Fibroblast of villous mesenchyme (primary cell): ENCODE measurements at regions not wholly inside any gene's neighbourhood (a gene's known extent, or its start where the extent isn't known, plus 50 kb on each side); places are given as distances from the start of the nearest gene placed in this dataset.
A peak's percentile ranks its signal among the peaks of the same experiment; 100 is the strongest.

ENCODE experiments used
- DNase-seq: peaks from one replicate; pipeline ENCODE4 v3.0.0-alpha.2; 2010; ENCODE audit warnings: low read depth
- H3K4me3 ChIP-seq: 2 replicates; pipeline ENCODE4 v1.5.1; 2011; ENCODE audit warnings: low read depth, mild to moderate bottlenecking, low read length
- TF ChIP-seq, protein P1 (sequence below): IDR thresholded peaks from 2 replicates; pipeline ENCODE4 v1.5.1; 2012; ENCODE audit warnings: low read depth, mild to moderate bottlenecking, low read length; ENCODE audit not compliant: insufficient read depth

DNA sequence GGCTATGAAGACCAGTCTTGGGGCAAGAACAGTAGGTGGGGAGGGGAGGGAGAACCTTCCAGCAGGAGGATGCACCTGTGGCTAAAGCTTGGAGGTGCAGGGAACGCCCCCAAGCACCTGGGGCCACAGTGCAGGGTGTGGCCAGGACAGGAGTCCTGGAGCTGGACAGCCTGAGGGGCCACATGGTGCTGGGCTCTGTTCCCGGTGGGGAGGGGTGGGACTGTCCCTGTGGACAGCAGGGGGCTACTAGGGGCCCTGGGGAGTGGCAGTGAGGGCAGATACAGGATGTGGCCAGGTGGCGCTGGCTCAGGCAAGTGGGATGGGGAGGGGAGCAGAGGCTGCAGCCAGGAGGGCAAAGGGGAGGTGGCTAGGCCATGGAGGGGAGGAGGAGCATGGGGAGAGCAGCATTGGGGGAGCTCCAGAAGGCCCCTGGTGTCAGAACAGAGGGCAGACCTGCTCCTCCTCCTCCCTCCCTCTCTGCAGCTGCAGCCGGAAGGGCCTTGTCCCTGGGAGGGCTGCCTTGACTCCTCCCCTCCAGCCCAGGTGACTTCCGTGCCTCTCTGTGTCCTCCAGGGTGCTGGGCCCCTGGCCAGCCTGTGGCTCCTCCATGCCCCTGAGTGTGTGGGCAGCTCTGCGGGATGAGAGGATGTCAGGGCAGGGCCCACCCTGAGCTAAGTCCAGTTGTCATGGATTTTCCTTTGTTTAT, 68.4 kb upstream of the DLK1 start:
- TF ChIP-seq, protein P1, sequence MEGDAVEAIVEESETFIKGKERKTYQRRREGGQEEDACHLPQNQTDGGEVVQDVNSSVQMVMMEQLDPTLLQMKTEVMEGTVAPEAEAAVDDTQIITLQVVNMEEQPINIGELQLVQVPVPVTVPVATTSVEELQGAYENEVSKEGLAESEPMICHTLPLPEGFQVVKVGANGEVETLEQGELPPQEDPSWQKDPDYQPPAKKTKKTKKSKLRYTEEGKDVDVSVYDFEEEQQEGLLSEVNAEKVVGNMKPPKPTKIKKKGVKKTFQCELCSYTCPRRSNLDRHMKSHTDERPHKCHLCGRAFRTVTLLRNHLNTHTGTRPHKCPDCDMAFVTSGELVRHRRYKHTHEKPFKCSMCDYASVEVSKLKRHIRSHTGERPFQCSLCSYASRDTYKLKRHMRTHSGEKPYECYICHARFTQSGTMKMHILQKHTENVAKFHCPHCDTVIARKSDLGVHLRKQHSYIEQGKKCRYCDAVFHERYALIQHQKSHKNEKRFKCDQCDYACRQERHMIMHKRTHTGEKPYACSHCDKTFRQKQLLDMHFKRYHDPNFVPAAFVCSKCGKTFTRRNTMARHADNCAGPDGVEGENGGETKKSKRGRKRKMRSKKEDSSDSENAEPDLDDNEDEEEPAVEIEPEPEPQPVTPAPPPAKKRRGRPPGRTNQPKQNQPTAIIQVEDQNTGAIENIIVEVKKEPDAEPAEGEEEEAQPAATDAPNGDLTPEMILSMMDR: no peak
- H3K4me3 ChIP-seq: no peak overlapping the region
- no peak for DNase-seq

GRCh38 chr14:100659345-100660001, 67.2 kb upstream of the DLK1 start:
- TF ChIP-seq, protein P1: no peak
- no peak overlapping the region for H3K4me3 ChIP-seq
- no peak for DNase-seq

DNA sequence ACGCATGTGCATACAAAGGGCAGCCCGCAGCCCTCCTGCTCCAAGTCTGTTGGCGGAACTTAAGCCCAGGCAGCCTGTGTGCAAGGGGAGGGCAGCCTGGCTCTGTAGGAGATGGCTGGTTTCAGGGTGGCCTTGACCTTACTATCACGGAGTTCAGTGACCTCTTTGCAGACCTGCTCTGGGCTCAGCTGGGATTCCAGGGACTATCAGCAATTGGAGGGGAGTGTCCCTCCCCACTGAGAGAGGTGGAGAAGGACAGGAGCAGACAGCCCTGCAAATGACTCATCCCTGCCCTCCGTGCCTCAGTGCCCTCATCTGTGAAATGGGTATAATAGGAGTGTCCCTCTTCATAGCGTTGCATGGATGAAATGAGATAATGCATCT, 66.2 kb upstream of the DLK1 start:
- no peak overlapping the region for H3K4me3 ChIP-seq
- TF ChIP-seq, protein P1: no peak
- no peak for DNase-seq

DNA sequence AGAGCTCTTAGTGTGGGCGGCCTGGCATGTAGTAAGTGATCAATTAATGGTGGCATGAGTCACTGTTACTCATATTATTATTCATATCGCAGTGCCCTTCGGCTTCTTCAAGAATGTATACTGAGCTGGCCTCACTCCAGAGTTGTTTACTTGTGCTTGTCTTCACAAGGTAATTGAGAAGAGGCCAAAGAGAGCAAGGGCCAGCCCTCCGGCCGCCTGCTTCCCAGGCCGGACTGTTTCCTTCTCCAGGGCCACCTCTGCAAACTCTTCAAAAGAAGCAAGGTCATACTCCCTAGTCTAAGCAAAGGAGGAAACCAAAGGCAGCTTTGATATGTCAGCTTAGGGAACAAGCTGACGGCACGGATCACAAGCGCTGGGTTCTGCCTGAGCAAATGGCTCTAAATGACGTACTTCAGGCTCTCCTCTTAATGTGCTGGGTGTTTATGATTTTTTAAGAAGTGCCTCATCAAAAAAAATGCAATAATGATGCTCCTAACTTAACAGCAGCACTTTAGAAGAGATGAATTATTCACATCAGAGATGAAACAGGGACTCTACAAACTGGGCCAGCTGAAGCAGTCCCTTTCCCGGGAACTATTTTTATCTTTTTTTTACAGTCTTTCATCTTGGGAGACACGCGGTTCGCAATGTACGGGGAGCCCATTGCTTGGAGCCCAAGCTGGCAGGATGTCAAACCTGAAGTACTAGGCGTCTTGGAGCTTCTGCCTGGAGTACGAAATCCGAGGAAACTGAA, 65.6 kb upstream of the DLK1 start:
- TF ChIP-seq, protein P1: no peak
- H3K4me3 ChIP-seq: no peak overlapping the region
- DNase-seq: peak; percentile 85

DNA sequence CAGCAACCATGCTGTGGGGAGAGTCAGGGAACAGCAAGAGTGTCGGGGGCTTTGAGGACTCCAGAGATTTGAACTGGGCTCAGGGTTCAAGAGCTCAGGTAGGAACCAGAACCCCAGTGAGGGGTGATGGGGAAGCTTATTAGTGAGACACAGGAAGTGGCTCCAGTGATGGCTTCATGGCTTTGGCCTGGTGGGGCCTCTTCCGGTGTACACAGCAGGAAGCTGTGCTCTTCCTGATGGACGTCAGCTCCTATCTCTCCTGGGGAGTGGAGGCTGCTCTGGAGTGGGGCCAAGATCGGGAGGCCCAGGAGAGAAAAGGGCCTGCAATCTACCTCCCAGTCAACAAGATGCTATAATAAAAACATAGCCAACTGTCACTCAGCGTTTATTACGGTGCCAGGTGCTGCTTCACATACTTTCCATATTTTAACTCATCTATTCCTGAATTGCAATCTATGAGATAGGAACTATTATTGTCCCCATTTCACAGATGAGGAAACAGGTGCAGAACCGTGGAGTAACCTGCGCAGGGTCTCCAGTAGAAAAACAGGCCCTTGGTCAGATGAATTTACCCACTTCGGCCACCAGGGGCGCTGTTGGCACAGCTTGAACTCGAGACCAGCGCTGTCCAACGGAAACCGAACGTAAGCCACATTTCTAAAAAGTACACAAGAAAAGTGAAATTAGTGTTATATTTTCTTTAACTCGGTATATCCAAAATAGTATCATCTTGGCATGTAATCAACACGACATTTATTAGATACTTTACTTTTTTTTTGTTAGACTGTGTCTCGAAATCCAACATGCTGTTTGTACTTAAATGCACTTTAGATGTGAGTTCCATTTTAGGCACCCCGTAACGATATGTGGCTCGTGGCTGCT, 63.6 kb upstream of the DLK1 start:
- TF ChIP-seq, protein P1: peak; percentile 93
- peak; percentile 77 for DNase-seq
- no peak overlapping the region for H3K4me3 ChIP-seq

DNA sequence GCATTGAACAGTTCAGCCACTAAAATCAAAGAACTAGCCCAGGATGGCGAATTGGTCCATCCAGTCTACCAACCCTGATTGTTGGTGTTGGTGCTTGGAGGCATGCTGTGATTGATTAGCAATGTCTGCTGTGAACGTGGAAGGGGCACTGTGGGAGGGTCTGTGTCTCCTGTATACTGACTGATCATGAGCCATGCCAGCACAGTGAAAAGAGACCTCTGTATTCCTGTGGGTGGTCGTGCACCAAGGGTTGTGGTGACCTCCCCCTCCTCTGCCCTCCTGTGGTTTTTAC, 63.0 kb upstream of the DLK1 start:
- no peak overlapping the region for H3K4me3 ChIP-seq
- DNase-seq: no peak
- TF ChIP-seq, protein P1: no peak
